GM06990 (cell line): ENCODE measurements at regions not wholly inside any gene's neighbourhood (a gene's known extent, or its start where the extent isn't known, plus 50 kb on each side); places are given as distances from the start of the nearest gene placed in this dataset.

Experiments used
- DNase-seq: peaks from one replicate; pipeline ENCODE4 v3.0.0-alpha.2; 2011; ENCODE audit not compliant: insufficient read length; ENCODE audit errors: extremely low read depth
- H3K27me3 ChIP-seq: replicated peaks from 2 replicates; pipeline ENCODE4 v1.6.0; 2011; ENCODE audit warnings: low read length; ENCODE audit not compliant: control insufficient read depth, insufficient read depth
- H3K36me3 ChIP-seq: 2 replicates; pipeline ENCODE4 v1.5.1; 2011; ENCODE audit warnings: low read length; ENCODE audit not compliant: control insufficient read depth, insufficient read depth
- H3K4me3 ChIP-seq: replicated peaks from 2 replicates; pipeline ENCODE4 v1.5.1; 2011; ENCODE audit warnings: low read depth, mild to moderate bottlenecking, control low read depth, low read length
- CTCF ChIP-seq: IDR thresholded peaks from 2 replicates; pipeline ENCODE4 v1.5.1; 2011; ENCODE audit warnings: low read length, control low read depth, mild to moderate bottlenecking, inconsistent platforms; ENCODE audit not compliant: insufficient read depth, poor library complexity, severe bottlenecking

- Histone ChIP-seq H3K27me3 (no peaks in the 10 kb centered on the region), H3K4me3 (no peak overlapping the region), H3K36me3 (no peaks in the 10 kb centered on the region)
- no peak for DNase-seq
- TF ChIP-seq CTCF, result no peak
Measured at GRCh38 chr2:220162320-220162719, 534.9 kb downstream of the SLC4A3 start.

DNA sequence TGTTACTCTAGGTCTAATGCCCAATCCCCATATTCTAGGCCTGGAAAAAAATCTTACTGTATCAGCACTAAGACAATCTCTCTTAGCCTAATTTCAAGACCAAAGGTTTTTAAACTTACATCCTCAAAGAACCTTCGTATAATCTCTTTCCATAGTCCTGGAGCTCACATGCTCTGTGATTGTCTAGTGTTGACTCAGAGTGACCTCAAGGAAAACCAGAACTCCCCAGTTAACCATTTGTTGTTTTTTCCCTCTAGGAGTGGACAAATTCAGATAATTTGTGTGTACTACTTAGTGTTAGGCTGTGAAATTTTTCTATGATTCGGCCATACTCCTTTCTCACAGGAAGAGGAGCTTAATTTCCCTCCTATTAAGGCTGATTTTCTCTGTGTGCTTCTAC, 536.1 kb downstream of the SLC4A3 start:
- no peak for TF ChIP-seq CTCF
- Histone ChIP-seq H3K27me3 (no peaks in the 10 kb centered on the region), H3K36me3 (no peaks in the 10 kb centered on the region), H3K4me3 (no peak overlapping the region)
- no peak for DNase-seq

- TF ChIP-seq CTCF, result no peak
- H3K36me3 ChIP-seq, result no peaks in the 10 kb centered on the region
- DNase-seq, result no peak
Measured at GRCh38 chr2:220165401-220165800, 538.0 kb downstream of the SLC4A3 start.

GRCh38 chr2:220166616-220167015, 539.2 kb downstream of the SLC4A3 start:
- Histone ChIP-seq H3K36me3 (no peaks in the 10 kb centered on the region), H3K4me3 (no peak overlapping the region), H3K27me3 (no peaks in the 10 kb centered on the region)
- no peak for DNase-seq
- TF ChIP-seq CTCF, result no peak

More at GRCh38 chr2:220165401-220165800, 538.0 kb downstream of the SLC4A3 start:
- Histone ChIP-seq H3K27me3 (no peaks in the 10 kb centered on the region), H3K4me3 (no peak overlapping the region)

GRCh38 chr2:220167956-220168355, 540.5 kb downstream of the SLC4A3 start:
- H3K27me3 ChIP-seq, result no peaks in the 10 kb centered on the region
- no peaks in the 10 kb centered on the region for H3K36me3 ChIP-seq
- no peak for DNase-seq
- H3K4me3 ChIP-seq, result no peak overlapping the region
- TF ChIP-seq CTCF, result no peak

DNA sequence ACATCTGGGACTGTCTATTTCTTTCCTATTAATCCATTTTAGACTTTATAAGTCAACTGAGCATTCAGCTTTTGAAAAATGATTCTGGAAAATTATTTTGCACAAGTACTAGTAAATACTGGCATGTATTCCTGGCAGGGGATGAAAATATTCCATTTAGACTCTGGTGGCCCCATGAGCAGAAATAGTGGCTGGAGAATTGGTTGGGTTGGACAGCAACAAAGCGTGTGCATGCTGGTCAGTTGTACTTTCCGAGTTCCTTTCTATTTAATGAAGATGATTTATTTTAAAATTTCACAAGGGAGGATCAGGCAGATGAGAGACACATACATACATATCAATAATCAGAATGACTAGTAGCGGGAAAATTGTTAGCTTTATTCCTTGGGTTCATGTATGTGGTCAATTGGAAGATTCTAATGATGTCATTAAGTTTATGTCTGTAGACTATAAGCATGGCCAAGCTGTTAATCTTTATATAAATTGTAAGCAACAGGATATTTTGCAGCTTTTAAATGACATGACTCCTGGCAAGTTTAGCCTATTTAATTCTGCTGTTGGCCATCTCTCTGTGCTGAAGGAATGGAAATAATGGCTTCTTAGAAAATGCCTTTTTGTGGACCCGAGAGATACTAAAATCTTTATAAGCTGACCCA, 541.6 kb downstream of the SLC4A3 start:
- TF ChIP-seq CTCF, result no peak
- Histone ChIP-seq H3K4me3 (no peak overlapping the region), H3K36me3 (no peaks in the 10 kb centered on the region), H3K27me3 (no peaks in the 10 kb centered on the region)
- no peak for DNase-seq
